ENCODE measurements at regions not wholly inside any gene's neighbourhood (a gene's known extent, or its start where the extent isn't known, plus 50 kb on each side); places are given as distances from the start of the nearest gene placed in this dataset.

DNA sequence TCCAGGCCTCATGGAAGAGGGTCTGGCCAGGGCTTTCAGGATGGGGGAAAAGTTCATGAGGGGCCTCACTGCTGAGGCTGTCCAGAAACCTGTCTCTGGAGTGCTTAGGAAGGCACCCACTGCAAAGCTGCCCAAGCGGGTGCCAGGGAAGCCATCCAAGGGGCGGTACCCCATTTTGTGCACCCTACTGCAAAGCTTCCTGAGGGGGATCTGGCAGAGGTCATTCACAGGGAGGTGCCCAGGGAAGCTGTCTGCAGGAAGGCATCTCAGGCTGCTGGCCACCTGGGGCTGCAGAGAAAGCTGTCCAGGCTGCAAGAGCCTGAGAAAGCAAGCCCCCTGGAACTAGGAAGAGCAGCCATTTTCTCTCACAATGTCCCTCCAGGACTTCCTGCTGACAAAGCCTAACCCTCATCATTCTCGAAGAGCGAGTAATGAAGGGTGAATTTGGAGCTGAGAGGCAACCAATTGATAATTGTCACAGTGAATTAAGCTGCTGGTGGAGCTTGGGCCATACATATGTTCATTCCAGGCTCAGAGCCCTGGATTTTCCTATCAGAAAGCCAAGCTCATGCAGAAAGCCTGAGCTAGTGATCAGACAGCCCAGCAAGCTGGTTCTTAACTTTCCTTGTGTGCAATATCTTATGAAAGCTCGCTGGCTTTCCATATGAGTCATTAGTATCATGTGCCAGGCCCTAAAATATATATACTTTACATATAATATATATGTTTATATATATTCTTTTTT lies 62.2 kb upstream of the SLC22A16 start:
- DNase-seq (ENCODE audit: low read depth in 3 of 3) = no peak

DNA sequence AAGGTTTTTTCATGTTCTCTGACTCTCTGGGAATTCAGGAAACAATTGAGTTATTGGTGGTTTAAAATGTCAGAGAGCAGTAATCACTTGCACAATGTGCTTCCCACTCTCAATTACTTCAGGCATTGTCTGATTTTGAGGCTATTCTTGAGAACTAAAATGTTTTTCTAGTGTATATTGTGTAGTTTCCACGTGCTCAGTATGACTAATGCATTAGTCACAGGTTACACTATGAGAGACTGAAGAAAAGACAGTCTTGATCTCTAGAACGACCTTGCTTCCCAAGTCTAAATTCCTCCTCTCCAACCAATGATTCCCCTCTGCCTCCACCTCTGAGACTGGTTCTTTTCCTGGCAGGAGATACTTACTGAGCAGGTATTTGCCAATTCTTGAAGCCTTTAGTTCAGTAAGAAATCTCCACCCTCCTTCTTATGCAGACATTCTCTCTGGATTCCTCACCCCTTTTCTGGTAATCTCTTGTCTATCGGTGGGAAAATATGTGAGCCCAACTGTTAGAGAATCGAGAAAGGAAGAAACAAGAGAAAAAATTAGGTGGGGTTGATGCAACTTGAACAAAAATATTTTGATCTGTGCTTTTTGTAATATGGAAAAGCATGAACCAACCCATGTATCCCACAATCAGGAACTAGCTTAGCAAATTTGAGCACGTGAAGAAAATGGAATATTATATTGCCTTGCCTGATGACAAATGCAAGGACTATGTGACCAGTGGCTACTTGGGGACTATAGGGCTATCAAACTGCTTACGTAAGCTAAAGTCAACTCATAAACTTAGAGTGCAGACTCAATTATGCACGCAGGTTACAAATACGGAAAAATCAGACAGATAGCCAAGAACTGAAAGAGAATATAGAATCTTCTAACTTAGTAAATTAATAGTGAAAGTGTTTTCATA lies 61.1 kb upstream of the SLC22A16 start:
- peak in 1 of 3 donors; percentile 8 for DNase-seq (ENCODE audit: low read depth in 3 of 3)

DNA sequence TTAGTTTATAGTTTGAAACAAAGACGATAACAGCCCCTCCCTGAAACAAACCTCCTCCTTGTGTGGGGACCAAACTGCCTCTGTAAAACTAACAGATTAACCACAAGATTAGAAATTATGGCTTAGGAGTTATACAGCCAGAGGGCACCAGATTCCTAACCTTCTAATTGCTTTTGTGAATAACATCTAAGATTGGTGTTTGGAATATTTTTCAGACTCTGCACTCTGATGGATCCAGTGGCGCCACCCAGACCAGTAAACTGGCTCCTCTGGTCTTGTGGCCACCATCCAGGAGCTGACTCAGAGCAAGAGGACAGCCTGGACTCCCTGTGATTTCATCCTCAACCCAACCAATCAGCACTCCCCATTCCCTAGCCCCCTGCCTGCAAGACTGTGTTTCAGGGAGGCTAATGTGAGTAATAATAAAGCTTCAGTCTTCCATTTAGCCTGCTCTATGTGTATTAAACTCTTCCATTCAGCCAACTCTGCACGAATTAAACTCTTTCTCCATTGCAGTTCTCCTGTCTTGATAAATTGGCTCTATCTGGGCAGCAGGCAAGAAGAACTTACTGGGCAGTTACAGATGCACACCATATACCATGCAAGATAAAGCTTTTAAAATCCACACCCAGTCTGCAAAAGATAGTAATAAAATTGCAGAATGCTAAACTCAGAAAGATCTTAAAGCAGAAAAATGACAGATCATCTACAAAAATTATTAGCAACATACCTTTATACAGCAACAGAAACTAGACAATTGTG lies 58.5 kb upstream of the SLC22A16 start:
- DNase-seq (ENCODE audit: low read depth in 3 of 3) = no peak

DNA sequence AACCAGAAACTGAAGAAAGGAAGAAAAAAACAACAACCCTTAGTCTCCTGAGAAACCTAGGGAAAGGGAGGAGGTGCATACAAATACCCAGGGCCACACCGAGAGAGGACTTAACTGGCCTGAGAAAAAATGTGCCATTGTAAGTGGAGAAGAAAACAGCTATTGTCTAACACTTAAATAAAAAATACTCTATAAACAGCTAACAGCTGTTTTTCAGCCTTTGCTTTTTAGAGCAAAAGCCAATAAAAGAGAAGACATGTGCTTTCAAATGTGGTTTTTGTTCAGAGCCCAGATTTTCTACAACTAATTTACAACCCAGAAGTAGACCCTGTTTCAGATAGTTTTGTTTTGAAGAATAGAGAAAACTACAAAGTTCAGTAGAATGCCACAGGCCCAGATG lies 56.0 kb upstream of the SLC22A16 start:
- DNase-seq (ENCODE audit: low read depth in 3 of 3) = no peak

DNA sequence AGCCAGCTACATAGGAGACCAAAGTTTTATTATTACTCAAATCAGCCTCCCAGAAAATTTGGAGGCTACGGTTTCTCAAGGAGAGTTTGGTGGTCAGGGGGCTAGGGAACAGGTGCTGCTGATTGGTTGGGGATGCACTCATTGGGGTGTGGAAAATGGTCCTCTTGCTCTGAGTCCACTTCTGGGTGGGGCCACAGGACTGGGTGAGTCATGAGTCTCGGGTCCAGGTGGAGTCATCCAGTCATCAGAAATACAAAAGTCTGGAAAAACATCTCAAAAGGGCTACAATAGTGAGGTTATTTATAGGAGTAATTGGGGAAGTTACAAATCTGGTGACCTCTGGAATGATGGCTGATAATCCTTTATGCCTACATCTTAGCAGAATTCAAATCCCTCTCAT lies 54.3 kb upstream of the SLC22A16 start:
- no peak for DNase-seq (ENCODE audit: low read depth in 3 of 3)

DNA sequence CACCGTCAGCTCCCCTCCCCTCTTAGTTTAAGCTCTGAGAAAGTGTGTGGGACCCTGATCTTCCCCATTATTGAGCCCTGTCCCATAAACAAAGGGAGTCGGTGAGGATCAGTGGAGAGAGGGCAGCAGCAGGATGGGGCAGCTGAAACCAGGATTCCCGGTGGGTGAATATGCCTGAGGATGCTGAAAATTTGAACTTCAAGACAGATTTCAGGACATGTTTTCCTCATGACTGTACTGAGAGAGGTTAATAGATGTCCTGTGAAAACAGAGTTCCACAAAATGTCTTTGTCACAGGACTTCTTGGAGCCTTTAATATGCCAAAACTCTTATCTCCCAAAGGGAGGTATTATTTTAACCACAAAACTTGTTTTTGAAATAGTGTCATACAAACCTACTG lies 53.5 kb upstream of the SLC22A16 start:
- no peak for DNase-seq (ENCODE audit: low read depth in 3 of 3)

DNA sequence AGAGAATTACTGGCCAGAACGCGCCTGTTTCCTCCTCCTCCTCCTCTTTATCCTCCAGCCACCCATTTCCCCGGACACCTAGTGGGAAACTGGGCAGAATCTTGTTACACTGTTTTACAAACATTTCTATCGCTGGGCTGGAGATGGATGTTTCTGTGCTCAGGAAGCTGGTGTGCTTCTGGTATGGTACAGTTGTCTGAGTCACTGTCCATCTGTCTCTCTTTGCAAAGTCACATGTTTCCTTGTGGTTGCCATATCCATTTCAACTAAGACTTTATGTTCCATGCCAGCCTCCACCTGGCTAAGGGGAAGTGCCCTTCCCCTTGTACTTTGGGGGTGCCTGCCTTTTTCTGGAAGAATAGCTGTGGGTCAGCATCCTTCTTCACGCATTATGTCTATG lies 52.9 kb upstream of the SLC22A16 start:
- no peak for DNase-seq (ENCODE audit: low read depth in 3 of 3)

DNA sequence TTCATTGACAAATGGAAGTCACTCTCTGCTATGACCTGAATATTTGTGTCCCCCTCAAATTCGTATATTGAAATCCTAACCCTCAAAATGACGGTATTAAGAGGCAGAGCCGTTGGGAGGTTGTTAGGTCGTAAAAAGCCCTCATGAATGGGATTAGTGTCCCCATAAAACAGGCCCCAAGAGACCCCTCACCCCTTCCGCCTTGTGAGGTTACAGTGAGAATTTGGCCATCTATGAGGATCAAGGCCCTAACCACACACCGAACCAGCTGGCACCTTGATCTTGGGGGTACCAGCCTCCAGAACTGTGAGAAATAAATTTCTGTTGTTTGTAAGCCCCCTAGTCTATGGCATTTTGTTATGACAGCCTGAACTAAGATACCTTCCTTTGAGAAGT lies 52.5 kb upstream of the SLC22A16 start:
- DNase-seq (ENCODE audit: low read depth in 3 of 3) = no peak

DNA sequence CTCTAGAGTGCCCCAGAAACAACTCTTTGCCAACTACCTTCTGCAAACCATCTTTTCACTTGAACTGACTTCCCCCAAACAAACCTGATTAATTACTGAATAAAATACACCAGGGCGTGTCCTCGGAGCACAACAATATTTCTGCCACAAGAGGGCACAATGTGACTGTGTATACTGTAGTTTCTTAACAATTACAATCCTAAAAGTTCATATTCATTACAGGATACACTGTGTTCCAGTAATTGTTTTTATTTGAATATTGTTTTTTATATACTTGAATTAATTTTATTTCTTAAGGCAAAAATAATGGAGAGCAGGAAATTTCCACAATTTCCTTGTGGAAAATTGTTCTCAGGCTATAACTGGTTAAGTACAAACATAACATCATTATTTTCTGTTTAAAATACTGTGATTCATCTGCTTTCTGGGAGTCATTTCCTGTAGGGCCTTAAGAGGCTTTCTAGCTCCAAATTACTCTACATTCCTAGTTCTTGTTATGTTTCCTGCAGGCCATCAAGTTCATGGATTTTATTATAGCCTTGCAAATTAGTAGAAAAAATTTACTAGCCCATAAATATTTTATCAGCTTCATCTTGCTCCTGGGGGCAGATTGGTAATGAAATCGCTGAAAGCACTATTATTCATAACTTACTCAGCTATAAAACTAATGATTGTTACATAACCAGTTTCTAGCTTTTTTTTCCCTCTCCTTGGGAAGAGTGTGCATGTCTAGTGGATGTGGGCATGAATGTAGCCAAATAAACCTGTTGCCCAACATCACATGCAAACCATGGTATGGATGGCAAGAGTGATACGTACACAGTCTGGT lies 51.9 kb upstream of the SLC22A16 start:
- peak; percentile 6 to 44 (median 18) for DNase-seq (ENCODE audit: low read depth in 3 of 3)

DNA sequence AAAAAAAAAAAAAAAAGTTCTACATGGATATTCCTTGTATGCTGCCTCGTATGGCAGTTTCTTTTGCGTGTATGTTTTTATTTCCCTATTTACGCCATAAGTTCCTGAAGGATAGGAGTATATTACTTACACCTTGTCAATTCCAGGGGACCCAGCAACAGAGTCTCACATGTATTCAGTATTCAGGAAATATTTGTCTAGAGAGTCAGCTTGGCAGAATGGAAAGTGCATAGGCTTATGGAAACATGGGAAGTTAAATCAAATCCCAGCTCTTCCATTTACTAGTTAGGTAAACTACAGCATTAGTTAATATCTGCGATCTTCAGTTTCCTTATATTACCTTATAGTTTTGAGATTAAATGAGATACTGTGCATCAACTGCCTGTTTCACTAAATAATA lies 51.1 kb upstream of the SLC22A16 start:
- DNase-seq (ENCODE audit: low read depth in 3 of 3) = no peak

DNA sequence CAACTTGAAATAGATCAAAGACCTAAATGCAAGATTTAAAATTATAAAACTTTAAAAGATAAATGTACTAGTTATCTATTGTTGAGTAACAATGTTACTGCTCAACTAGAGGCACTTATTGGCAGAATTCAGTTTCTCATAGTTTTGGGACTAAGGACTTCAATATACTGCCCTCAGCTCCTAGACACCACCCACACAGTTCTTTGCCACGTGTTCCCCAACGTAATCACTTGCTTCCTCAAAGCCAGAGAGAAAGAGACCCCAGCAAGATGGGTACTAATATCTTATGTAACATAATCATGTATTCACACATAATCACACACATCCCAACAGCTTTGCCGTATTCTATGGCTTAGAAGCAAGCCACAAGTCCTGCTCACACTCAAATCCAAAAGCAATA lies 50.3 kb upstream of the SLC22A16 start:
- no peak for DNase-seq (ENCODE audit: low read depth in 3 of 3)

Data from stimulated activated CD4-positive, alpha-beta T cell treated with anti-CD3 and anti-CD28 coated beads, TNF-alpha, amount 100 ng/mL, for 48 hours (primary cell).